HG02870 (cell line): ENCODE measurements at regions not wholly inside any gene's neighbourhood (a gene's known extent, or its start where the extent isn't known, plus 50 kb on each side); places are given as distances from the start of the nearest gene placed in this dataset.
A peak's percentile ranks its signal among the peaks of the same experiment; 100 is the strongest.

Source experiments
- ATAC-seq: cut with Tn5 transposase; IDR thresholded peaks from one replicate; pipeline ENCODE4 v1.9.1; 2021; ENCODE audit warnings: mild to moderate bottlenecking, moderate library complexity; ENCODE audit not compliant: unreplicated experiment

DNA sequence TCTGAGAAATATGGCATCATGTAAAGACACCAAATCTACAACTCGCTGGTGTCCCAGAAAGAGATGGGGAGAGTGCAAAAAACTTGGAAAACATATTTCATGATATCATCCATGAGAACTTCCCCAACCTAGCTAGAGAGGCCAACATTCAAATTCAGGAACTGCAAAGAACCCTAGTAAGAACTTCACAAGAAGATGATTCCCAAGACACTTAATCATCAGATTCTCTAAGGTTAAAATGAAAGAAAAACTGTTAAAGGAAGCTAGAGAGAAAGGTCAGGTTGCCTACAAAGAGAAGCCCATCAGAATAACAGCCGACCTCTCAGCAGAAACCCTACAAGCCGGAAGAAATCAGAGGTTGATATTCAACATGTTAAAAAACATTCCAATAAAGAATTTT is 95.5 kb upstream of the PRLR start:
- ATAC-seq: no peak

DNA sequence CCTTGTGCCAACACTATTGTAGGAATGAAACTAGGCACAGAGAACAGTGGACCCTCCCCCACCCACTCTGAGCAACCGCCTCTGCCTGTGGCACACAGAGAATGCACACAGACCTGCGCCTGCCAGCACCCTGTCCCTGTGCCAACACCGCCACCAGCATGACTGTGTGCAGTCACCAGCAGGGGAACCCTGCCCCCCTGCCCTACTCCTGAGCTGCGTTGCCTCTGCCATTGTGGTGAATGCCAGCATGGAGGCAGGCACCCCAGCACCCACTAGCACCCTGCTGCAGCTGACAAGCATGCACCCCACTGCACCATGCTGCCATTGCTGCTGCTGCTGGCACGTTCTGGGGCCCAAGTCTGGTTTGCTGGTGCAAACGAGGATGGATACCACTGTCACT is 94.4 kb upstream of the PRLR start:
- ATAC-seq: no peak

- no peak for ATAC-seq
These were observed 93.9 kb upstream of the PRLR start for GRCh38 chr5:35324201-35324600.

GRCh38 chr5:35320029-35320428 is 89.7 kb upstream of the PRLR start:
- peak; percentile 12 for ATAC-seq

DNA sequence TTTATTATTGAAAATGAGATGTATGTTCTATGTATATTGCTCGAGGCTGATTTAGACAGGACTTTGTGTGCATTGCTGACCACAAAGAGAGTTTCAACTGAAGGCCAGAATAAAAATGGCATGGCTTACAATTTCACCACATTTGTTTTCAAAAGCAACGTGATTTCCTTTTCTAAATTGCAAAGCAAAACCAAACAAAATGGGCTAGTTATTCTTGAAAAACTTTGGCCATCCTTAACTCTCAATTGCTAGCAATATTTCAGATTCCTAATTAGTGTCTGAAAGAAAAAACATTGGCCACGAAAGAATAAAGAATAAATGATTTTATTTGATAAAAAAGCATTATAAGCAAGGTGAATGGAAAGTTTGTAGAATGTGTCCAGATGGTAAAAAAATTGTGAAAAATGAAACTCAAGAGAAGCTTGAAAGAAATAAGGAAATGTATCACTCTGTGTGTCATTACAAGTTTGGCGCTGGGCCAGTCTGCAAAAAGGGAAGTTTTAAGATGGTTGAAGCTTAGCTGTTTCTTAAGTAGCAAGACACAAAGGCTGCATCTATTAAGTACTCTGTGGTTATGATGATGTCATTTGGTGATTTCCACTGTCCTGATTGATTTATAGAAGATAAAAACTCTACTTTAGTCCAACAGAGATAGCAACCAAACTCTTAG is 89.2 kb upstream of the PRLR start:
- peak; percentile 95 for ATAC-seq

- no peak for ATAC-seq
These were observed 87.3 kb upstream of the PRLR start for GRCh38 chr5:35317586-35317985.

GRCh38 chr5:35316611-35317274 is 86.5 kb upstream of the PRLR start:
- ATAC-seq: no peak

DNA sequence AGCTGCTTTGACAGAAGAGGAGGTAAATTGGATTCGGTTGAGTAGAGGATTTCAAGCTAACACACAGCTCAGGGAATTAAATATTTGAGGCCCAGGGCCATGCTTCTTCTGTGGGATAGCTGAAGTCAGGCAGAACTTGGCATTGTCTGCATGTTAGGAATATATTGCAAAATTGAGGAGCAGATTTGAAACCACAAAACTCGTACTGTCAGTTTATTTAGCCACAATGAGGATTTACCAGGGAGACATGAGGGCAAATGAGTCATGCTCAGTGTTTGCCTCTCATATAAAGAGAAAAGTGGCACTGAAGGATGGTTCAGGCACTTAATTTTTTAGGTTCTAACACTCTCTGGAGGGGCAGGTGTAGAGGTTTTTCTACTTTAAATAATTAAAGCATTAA is 83.0 kb upstream of the PRLR start:
- ATAC-seq: no peak

DNA sequence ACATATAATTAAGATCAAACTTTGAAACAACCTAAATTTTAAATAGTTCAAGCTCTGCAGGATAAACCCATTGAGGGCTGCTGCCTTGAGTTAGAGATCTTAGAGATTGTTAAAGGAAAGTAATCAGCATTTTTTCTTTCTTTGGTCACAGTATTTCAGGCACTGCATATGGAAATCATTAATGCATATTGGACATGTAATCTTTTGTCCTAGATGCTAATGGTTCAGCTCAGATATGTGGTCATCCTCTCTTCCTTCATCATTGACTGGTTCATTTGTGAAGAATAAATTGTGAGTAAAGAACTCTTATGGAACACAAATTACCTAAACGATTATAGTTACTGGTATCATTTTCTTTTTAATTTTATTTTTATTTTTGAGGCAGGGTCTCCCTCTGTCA is 82.0 kb upstream of the PRLR start:
- no peak for ATAC-seq

- no peak for ATAC-seq
These were observed 79.3 kb upstream of the PRLR start for GRCh38 chr5:35309365-35310130.

DNA sequence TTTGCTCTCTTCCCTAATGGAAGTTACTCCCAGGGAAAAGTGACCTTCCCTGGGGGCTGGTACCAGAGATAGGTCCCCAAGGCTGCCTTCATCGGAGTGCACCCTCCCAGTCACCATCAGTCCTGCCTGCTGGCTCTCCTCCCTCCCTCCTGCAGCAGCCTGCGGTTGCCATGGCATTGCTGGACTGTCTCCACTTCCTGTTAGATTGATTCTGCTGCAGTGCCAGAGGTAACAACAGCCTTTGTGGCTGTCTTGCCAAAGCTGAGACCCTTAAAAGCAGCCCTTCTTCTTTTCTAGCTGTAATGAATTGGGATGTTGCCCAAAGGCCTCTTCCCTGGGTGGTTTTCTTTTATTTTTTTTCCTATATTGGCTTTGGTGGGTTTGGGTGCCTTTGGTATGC is 78.1 kb upstream of the PRLR start:
- no peak for ATAC-seq

- ATAC-seq: no peak
These were observed 76.6 kb upstream of the PRLR start for GRCh38 chr5:35306716-35307365.

DNA sequence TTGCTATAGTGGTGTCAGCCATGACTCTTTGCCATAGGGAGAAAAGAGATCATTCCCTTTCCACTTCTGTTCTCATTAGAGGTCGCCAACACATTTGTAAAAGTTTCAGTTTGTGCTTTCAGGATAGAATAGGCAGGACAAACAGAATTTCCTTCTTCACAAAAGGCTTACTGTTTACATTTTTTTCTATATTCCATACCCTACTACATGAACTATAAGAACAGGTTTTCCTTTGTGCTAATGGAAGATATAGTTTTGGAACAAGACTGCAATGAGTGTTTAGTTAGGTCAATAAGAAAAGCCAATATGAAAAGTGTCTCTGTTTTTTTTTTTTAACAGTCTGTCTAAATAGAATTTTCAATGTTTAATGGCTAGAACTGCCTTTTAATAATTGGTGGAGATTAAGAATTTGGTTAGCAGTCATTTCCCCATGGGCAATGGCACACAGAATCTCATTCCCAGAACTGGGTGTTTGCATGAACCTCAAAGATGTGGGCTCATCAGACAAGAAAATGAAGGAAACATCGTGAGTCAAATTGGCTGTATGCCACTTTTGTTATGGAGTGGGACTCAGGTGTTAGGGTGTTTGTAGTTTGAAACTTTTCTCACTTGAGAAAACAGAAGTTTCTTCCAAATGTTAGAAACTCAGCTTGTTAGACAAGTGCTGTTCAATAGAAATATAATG is 75.2 kb upstream of the PRLR start:
- no peak for ATAC-seq

DNA sequence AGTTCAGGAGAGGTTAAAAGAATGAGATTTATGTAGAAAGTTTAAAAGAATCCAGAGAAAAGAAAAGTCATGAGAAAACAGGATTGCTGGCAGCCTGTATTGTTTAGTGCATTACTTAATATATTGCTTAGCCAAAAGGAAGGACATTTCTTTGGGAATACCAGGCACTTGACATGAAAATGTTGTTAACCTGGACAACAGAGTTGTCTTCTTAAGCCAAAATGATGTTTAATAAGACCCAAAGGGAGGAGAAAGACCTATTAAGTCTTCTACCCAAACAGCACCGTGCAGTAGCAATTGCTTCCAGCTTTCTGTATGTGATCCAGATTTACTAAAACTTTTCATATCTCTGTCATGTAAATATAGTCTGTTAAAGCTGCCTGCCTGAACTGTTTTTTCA is 74.0 kb upstream of the PRLR start:
- ATAC-seq: no peak

- peak; percentile 54 for ATAC-seq
These were observed 72.9 kb upstream of the PRLR start for GRCh38 chr5:35303152-35303551.

- peak; percentile 90 for ATAC-seq
These were observed 72.3 kb upstream of the PRLR start for GRCh38 chr5:35302544-35302943.

DNA sequence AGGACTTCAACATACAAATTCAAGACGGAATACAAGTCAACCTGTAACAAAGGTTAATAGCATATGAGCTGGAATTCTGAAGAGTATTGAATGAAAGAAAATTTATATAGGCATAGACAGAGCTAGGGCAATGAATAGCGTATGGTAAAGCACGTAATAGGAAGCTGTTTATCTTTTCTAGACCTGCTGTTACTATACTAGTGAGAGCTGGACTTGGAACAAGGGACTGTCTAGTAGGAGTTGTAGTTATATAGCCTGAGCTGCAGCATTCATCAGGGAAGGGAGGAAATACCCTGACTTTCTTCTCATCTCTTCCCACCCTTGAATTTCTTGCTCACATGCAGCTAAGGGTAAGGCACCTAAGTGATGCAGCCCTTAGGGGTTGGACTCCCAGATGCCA is 67.5 kb upstream of the PRLR start:
- no peak for ATAC-seq

DNA sequence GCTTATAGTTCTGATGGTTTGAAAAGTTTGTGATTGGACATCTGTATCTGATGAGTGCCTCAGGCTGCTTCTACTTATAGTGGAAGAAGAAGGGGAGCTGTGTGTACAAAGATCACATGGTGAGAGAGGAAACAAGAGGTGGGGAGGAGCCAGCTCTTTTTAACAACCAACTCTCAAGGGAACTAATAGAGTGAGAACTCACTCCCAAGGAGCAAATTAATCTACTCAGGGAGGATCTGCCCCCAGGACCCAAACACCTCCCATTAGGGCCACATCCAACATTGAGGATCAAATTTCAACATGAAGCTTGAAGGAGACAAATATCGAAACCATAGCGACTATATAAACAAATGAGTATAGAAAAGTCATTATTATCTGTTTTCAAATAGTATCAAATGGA is 64.7 kb upstream of the PRLR start:
- no peak for ATAC-seq

DNA sequence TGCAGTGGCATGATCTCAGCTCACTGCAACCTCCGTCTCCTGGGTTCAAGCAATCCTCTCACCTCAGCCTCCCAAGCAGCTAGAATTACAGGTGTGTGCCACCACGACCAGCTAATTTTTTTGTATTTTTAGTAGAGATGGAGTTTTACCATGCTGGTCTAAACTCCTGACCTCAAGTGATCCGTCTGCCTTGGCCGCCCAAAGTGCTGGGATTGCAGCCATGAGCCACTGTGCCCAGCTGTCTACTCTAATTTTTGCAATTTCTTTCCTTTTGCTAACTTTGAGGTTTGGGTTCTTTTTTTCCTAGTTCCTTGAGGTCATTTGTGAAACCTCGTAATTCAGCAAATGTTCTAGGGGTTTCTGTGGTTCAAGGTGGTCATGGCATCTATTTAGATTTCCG is 63.7 kb upstream of the PRLR start:
- no peak for ATAC-seq

GRCh38 chr5:35285435-35285834 is 55.1 kb upstream of the PRLR start:
- ATAC-seq: no peak

GRCh38 chr5:35285011-35285410 is 54.7 kb upstream of the PRLR start:
- no peak for ATAC-seq
